ENCODE measurements at regions not wholly inside any gene's neighbourhood (a gene's known extent, or its start where the extent isn't known, plus 50 kb on each side); places are given as distances from the start of the nearest gene placed in this dataset.

GRCh38 chr17:64778240-64779097 lies 116.4 kb upstream of the SMURF2 start:
- Histone ChIP-seq H3K4me1 (ENCODE audit: control insufficient read depth, insufficient read depth, low read length) (no peaks in the 10 kb centered on the region; the same call in none of the 2 replicates), H3K36me3 (ENCODE audit: control insufficient read depth, insufficient read depth, low read length) (peaks cover 5% of the 10 kb centered on the region; the same call in 1 of the 2 replicates), H3K9me3 (ENCODE audit: control insufficient read depth, insufficient read depth, low read depth, low read length) (no peaks in the 10 kb centered on the region), H3K27ac (ENCODE audit: low read length) (no peak overlapping the region), H3K27me3 (ENCODE audit: control insufficient read depth, insufficient read depth, low read length) (no peaks in the 10 kb centered on the region), H3K4me3 (ENCODE audit: low read depth in 2 of 2, low read length in 2 of 2) (no peak overlapping the region)
- POLR2A ChIA-PET, result no interaction called here
- ATAC-seq, result no peak
- in situ Hi-C loops (cut with HindIII; ENCODE audit: low pct_unique_long_range_greater_than_20kb, low sequenced_read_pairs) (no loop called here), intact Hi-C loops (cut with micrococcal nuclease; ENCODE audit: unreplicated experiment) (loop anchor here (10.0 kb wide), 1 partner anchor 186 kb away; no protein-coding TSS in a partner anchor)
- CTCF ChIA-PET, result interaction anchor here (0.7 kb wide), 1 partner anchor 1425 kb away, joined by 8 read pairs; no protein-coding TSS in a partner anchor
- no peak for DNase-seq (ENCODE audit: low read depth, low spot score)
- TF ChIP-seq TCF7L2 (IDR thresholded peaks at IDR 0.05; ENCODE audit: low read depth, low read length) (no peak), CTCF (IDR thresholded peaks at IDR 0.05) (no peak), REST (IDR thresholded peaks at IDR 0.05; ENCODE audit: insufficient read depth in 1 of 2, low read depth in 2 of 2, low read length in 1 of 2) (no peak), SIN3A (IDR thresholded peaks at IDR 0.05; ENCODE audit: borderline replicate concordance, insufficient read depth, low read depth, low read length) (no peak), POLR2AphosphoS5 (IDR thresholded peaks at IDR 0.05; ENCODE audit: low read depth, low read length) (no peak)
- no TSS peak for BruUV-seq (replicated peaks)

GRCh38 chr17:64777415-64778239 lies 115.5 kb upstream of the SMURF2 start:
- H3K4me1 ChIP-seq (ENCODE audit: control insufficient read depth, insufficient read depth, low read length), result no peaks in the 10 kb centered on the region; the same call in none of the 2 replicates
- in situ Hi-C loops (cut with HindIII; ENCODE audit: low pct_unique_long_range_greater_than_20kb, low sequenced_read_pairs), result no loop called here
- no peak overlapping the region for H3K4me3 ChIP-seq (ENCODE audit: low read depth in 2 of 2, low read length in 2 of 2)
- no TSS peak for BruUV-seq (replicated peaks)
- H3K27me3 ChIP-seq (ENCODE audit: control insufficient read depth, insufficient read depth, low read length), result no peaks in the 10 kb centered on the region
- H3K36me3 ChIP-seq (ENCODE audit: control insufficient read depth, insufficient read depth, low read length), result peaks cover 5% of the 10 kb centered on the region; the same call in 1 of the 2 replicates
- POLR2A ChIA-PET, result no interaction called here
- H3K27ac ChIP-seq (ENCODE audit: low read length), result no peak overlapping the region
- CTCF ChIA-PET, result interaction anchor here (0.6 to 0.7 kb wide), 2 partner anchors 210 to 1426 kb away, joined by 3 to 8 read pairs; no protein-coding TSS in a partner anchor
- ATAC-seq (no peak), DNase-seq (ENCODE audit: low read depth, low spot score) (no peak)
- intact Hi-C loops (cut with micrococcal nuclease; ENCODE audit: unreplicated experiment), result loop anchor here (10.0 kb wide), 1 partner anchor 187 kb away; no protein-coding TSS in a partner anchor
- H3K9me3 ChIP-seq (ENCODE audit: control insufficient read depth, insufficient read depth, low read depth, low read length), result no peaks in the 10 kb centered on the region
- TF ChIP-seq REST (IDR thresholded peaks at IDR 0.05; ENCODE audit: insufficient read depth in 1 of 2, low read depth in 2 of 2, low read length in 1 of 2), result no peak
- TF ChIP-seq SIN3A (IDR thresholded peaks at IDR 0.05; ENCODE audit: borderline replicate concordance, insufficient read depth, low read depth, low read length), result no peak

Data from Panc1 (cell line).